Middle frontal gyrus (tissue), 1 donor: ENCODE measurements at regions not wholly inside any gene's neighbourhood (a gene's known extent, or its start where the extent isn't known, plus 50 kb on each side); places are given as distances from the start of the nearest gene placed in this dataset.
"Not testable (repeated sequence)": the region's sequence is repeated elsewhere in the genome, so short reads cannot be mapped to it uniquely, and the experiment has no call there.

ENCODE experiments used
- DNase-seq: peaks from one replicate; pipeline ENCODE4 v3.0.0-alpha.2; 2015; ENCODE audit warnings: low spot score; ENCODE audit errors: extremely low spot score

DNA sequence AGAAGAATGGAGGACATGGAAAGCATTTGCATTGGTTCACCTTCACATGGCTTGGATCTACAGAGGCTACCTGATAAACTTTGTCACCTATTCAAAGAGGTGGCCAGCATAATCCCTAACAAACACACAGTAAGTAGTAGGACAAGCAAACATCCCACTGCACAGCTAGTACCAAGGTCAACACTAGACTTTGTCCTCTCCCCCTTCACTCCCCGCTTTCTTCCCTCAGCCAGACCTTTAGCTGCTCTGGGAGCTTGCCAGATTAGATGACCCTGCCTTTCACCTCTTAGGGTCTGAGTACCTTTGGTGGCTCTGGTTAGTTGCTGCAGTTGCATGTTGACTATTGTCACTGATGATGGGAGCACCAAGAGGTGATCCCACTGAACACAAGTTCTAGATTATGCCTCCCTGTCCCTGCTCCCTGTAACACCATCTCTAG lies 211.3 kb downstream of the CCDC74A start:
- not testable (repeated sequence) for DNase-seq

DNA sequence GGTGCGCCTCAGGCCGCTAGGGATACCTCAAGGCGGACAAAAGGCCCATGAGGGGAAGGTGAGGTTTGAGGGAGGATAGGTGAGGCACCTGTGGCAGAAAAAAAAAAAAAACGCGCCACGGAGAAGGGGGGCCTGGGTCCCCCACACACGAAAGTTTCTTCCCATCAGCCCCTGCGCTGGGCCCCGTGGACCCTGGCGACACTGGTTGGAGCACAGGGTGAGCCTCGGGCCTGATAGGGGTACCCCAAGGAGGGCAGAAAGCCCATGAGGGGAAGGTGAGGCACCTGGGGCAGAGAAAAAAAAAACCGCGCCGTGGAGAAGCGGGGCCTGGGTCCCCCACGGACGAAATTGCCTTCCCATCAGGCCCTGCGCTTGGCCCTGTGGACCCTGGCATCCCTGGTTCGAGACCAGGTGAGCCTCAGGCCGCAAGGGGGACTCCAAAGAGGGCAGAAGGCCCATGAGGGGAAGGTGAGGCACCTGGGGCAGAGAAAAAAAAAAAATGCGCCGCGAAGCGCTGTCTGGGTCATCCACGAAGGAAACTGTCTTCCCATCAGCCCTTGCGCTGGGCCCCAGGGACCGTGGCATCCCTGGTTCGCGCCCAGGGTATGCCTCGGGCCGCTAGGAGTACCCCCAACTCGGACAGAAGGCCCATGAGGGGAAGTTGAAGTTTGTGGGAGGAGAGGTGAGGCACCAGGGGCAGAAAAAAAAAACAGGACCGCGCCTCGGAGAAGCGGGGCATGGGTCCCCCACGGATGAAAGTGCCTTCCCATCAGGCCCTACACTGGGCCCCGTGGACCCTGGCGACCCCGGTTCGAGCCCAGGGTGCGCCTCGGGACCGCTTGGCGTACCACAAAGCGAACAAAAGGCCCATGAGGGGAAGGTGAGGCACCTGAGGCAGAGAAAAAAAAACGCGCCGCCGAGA lies 226.2 kb downstream of the CCDC74A start:
- no peak for DNase-seq

DNA sequence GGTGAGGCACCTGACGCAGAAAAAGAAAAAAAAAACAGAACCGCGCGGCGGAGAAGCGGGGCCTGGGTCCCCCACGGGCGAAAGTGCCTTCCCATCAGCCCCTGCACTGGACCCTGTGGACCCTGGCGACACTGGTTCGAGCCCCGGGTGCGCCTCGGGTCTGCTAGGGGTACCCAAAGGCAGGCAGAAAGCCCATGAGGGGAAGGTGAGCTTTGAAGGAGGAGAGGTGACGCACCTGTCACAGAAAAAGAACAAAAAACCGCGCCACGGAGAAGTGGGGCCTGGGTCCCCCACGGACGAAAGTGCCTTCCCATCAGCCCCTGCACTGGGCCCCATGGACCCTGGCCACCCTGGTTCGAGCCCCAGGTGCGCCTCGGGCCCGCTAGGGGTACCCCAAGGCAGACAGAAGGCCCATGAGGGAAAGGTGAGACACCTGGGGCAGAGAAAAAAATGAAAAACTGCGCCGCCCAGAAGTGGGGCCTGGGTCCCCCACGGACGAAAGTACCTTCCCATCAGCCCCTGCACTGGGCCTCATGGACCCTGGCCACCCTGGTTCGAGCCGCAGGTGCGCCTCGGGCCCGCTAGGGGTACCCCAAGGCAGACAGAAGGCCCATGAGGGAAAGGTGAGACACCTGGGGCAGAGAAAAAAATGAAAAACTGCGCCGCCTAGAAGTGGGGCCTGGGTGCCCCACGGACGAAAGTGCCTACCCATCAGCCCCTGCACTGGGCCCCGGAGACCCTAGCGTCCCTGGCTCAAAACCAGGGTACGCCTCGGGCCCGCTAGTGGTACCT lies 227.4 kb downstream of the CCDC74A start:
- no peak for DNase-seq

DNA sequence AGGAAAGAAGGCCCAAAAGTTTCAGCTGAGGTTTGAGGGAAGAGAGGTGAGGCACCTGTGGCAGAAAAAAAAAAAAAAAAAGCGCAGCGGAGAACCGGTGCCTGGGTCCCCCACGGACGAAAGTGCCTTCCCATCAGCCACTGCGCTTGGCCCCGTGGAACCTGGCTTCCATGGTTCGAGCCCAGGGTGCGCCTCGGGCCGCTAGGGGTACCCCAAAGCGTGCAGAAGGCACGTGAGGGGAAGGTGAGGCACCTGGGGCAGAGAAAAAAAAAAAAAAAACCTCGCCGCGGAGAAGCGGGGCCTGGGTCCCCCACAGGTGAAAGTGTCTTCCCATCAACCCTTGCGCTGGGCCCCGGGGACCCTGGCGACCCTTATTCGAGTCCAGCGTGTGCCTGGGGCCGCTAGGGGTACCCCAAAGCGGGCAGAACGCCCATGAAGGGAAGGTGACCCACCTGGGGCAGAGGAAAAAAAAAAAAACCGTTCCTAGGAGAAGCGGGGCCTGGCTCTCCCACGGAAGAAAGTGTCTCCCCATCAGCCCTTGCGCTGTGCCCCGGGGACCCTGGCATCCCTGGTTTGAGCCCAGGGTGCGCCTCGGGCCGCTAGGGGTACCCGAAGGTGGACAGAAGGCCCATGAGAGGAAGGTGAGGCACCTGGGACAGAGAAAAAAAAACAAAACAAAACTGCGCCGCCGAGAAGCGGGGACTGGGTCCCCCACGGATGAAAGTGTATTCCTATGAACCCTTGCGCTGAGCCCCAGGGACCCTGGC lies 228.6 kb downstream of the CCDC74A start:
- no peak for DNase-seq

DNA sequence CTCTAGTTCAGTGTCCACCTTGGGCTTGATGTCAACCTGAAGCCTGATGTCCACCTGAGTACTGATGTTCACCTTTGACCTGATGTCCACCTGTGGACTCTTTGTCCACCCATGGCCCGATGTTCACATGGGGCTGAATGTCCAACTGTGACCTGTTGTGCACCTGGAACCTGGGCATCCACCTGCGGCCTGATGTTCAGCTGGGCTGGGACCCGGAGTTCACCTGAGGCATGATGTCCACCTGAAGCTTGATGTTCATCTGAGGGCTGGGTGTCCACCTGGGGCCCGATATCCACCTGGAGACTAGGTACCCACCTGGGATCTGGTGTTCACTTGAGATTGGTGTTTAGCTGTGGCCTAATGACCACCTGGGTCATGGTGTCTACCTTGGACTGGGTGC lies 231.3 kb downstream of the CCDC74A start:
- not testable (repeated sequence) for DNase-seq

DNA sequence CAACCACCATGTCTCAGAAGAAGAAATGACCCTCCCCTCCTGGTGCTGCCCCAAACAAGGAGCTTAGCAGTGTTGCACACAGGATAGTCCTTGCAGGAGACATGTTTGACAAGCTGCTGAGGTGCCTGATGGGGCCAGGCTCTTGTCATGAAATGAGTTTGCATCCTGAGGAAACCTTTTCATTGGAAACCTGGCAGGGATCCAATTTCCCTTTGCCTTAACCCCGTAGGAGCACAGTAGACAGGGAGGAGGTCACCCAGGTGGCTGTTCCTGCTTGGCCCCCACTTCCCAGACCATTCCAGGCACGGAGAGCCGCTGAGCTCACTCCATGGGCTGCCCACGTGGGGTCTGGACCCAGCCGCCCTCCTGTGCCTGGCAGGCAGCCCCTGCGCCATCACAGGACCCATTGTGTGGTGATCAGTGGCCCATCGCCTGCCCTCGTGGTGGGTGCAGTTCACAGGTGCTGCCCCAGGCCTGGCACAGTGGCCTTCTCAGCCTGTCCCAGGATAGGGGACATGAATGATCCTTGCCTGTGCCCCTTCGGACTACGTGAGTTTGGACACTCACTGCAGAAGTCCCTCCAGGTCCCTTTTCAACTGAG lies 247.4 kb downstream of the CCDC74A start:
- not testable (repeated sequence) for DNase-seq

DNA sequence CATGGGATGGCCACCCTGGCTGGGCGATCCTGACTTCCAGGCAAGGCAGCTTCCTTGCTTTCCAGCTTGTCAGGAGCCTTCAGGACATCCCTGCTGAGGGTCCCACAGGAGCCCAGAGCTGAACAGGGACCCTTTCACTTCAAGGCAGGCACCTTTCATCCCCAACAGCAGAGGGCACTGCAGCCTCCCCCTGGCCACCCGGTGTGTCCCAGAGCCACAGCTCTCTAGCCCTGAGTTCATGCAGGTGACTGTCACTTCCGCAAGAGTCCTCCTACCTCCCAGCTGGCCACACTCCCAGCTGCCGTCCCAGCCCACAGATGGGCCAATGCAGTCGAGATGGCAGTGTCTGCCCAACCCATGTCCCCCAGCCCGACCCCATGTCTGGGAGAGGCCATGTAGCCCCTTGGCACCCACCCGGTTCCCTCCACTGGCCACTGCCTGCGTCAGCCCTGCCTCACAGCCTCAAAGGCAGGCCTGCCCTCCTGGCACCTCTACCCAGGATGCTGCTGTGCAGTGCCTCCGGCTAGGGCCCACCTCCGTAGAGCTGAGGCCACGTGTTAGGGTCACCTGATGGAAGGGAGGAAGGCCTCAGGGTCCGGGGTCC lies 248.3 kb downstream of the CCDC74A start:
- not testable (repeated sequence) for DNase-seq

DNA sequence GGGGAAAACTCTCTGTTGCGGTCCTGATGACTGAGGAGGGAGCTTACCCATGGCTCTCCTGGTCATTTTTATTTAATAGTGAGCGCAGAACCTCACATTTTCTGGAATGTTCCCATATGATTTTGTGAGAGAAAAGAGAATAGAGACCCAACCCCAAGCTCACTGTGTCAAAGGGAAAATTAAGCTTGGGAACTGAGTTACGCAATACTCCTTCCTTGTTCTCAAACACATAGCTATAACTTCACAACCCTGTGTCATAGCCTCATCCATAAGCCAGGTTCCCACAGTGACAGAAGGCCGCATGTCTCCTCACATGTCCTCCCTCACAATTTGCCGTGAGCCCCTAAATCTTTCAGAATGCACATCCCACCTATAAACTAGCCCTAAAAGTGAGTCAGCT lies 252.8 kb downstream of the CCDC74A start:
- DNase-seq: not testable (repeated sequence)

DNA sequence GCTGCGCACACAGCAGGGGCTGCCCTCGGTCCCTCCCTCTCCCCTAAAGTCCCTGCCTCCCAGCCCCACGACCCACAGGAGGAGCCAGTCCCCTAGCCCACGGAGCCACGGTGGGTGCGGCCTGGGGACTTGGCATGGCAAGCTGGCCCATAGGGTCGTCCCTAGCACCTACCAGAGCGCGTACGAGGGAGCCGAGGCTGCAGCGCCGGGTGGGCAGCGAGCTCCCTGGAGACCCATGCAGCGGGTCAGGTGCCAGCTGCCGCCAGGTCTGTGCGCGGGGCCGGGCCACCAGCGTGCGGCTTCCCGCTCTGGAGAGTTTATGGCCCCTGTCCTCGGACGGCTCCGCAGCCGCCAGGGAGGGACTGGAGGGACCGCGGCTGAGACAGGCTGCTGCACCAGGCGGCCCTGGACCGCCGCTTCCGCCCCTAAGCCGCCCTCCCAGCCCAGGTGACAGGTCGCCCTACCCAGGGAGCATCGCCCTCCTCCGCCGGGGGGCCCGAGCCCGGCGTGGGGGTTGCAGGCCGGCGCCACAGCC lies 273.6 kb downstream of the CCDC74A start:
- DNase-seq: no peak

DNA sequence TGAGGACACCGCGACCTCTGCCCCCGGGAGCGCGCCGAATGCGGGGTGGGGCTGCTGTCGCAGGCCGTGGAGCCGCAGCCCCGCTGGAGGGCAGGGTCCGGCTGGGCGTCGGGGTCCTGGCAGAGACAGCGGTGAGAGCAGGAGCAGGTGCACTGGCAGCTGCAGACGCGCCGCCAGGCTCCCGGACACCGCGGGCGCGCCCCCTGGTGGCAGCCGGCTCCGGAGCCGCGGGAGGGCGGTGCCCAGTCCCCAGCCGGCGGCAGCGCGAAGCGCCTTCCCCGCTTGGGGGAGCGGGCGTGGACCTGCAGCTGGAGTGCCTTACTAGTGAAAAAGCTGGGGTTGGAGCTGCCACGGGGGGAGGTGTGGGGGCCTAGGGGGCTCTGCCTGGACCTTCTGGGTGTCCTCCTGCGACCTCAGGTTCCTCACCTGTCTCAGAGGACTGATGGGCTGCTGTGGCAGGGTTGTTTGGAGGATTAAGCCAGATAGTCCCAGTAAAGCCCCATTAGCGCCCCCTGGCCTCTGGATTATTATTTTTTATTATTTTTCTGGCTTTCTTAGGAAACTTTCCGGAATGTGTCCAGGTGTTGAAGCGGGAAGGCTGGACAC lies 274.2 kb downstream of the CCDC74A start:
- DNase-seq: not testable (repeated sequence)

DNA sequence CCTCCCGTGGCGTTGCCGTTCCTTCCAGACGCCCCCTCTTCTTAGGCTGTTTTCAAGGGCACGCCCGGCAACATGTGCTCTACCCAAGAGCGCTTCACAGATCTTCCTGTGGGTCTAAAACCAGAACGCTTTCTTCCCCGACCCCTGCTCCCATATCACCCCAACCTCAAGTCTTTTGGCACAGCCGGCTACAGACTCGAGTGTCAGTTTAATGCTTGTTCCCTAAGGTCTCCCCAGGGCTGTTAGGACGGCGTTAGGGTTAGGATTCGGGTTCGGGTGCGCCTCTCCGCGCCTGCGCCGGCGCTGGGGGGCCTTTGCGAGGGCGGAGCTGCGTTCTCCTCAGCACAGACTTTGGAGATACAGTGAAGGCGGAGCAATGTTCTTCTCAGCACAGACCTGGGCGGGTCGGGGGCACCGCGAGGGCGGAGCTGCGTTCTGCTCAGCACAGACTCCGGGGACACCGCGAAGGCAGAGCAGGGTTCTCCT lies 274.7 kb downstream of the CCDC74A start:
- not testable (repeated sequence) for DNase-seq

DNA sequence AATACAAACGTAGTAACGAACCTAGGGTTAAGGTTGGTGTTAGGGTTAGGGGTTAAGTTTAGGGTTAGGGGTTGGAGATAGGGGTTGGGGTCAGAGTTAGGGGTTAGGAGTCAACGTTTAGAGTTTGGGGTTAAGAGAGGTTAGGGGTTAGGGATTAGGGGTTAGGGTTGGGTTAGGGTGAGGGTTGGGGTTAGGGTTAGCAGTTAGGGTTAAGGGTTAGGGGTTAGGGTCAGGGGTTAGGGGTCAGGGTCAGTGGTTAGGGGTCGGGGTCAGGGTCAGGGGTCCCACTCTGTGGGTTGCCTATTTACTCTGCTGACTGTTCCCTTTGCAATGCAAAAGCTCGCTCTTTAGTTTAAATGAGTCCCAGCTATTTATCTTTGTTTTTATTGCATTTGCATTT lies 275.5 kb downstream of the CCDC74A start:
- DNase-seq: not testable (repeated sequence)

DNA sequence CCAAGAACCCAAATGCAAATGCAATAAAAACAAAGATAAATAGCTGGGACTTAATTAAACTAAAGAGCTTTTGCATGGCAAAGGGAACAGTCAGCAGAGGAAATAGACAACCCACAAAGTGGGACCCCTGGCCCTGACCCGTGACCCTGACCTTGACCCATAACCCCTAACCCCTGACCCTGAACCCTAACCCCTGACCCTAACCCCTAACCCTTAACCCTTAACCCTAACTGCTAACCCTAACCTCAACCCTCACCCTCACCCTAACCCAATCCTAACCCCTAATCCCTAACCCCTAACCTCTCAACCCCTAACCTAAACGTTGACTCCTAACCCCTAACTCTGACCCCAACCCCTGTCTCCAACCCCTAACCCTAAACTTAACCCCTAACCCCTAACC lies 284.9 kb downstream of the CCDC74A start:
- not testable (repeated sequence) for DNase-seq

DNA sequence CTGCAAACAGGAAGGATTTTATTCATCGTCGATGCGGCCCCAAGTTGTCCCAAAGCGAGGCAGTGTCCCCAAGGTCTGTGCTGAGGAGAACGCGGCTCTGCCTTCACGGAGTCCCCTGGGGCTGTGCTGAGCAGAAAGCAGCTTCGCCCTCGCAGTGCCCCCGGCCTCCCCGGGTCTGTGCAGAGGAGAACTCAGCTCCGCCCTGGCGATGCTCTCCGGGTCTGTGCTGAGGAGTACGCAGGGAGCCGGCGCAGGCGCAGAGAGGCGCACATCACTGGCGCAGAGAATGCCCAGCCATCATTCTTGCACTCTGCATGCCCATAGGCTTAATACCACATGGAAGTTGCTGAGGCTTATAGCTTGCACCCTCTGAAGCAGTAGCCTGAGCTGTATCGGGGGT lies 285.7 kb downstream of the CCDC74A start:
- DNase-seq: not testable (repeated sequence)

DNA sequence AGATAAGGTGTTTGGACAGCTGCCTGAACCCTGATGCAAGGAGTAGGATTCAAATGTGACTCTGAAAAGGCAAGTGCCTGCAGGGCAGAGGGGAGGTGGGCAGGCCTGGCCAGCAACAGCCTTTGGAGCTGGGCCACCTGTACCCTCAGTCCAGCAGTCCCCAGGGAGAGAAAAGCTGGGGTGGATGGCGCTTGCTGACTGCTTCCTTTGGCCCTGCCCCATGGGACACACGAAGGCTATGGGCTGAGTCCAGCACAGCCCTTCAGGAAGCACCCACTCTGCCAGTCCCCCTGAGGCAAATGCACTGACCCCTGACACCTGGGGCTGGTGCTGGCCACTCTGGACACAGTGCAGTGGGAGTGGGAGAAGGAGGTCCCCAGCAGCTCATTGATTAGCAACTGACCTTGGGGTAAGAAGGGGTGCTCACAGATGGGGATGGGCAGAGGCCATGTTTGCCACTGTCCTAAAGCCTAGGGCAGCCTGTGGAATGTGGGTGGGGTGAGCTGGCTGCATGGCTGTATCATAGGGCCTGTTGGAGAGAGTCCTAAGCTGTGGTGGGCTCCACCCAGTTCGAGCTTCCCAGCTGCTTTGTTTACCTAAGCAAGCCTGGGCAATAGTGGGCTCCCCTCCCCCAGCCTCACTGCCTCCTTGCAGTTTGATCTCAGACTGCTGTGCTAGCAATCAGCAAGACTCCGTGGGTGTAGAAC lies 290.7 kb downstream of the CCDC74A start:
- DNase-seq: not testable (repeated sequence)

DNA sequence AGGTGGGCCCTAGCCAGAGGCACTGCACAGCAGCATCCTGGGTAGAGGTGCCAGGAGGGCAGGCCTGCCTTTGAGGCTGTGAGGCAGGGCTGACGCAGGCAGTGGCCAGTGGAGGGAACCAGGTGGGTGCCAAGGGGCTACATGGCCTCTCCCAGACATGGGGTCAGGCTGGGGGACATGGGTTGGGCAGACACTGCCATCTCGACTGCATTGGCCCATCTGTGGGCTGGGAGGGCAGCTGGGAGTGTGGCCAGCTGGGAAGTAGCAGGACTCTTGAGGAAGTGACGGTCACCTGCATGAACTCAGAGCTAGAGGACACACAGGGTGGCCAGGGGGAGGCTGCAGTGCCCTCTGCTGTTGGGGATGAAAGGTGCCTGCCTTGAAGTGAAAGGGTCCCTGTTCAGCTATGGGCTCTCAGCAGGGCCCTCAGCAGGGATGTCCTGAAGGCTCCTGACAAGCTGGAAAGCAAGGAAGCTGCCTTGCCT lies 294.6 kb downstream of the CCDC74A start:
- DNase-seq: not testable (repeated sequence)

DNA sequence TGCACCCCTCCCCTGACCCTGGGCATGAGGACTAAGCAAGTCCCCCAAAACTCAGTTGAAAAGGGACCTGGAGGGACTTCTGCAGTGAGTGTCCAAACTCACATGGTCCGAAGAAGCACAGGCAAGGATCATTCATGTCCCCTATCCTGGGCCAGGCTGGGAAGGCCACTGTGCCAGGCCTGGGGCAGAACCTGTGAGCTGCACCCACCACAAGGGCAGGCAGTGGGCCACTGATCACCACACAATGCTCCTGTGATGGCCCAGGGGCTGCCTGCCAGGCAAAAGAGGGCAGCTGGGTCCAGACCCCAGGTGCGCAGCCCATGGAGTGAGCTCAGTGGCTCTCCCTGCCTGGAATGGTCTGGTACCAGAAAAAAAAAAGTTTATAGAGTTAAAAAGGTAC lies 295.4 kb downstream of the CCDC74A start:
- DNase-seq: not testable (repeated sequence)

DNA sequence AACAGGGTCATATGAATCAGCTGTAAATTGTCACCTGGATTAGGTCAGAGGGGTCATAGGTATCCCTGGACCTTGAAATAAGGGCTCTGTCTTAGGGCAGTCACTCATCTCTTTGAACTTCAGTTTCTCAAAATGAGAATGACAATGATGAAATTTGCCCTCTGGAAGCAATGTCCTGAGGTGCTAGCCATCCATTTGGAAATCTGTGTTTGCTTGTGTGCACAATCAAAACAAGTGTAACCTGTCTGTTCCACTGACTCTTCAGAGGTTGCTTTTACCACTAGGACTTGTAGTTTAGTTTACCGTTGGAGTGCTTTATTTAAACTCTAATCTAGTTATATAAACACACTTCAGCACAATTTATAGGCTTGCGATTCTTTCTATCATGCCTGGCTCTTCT lies 297.3 kb downstream of the CCDC74A start:
- DNase-seq: not testable (repeated sequence)
